Gastroesophageal sphincter (tissue), 4 donors: ENCODE measurements at regions not wholly inside any gene's neighbourhood (a gene's known extent, or its start where the extent isn't known, plus 50 kb on each side); places are given as distances from the start of the nearest gene placed in this dataset.

Experiments
- ATAC-seq: fragments of 150-250 bp; one replicate; pipeline ENCODE4 v1.9.1; 2016; ENCODE audit warnings: mild to moderate bottlenecking, moderate library complexity
- H3K27ac ChIP-seq, 4 donors: fragments of 200-600 bp; sonication (generic) in 3 of 4; 1 replicate in 3 of 4; 2 replicates in 1 of 4; pipeline ENCODE4 v1.5.1; 2016 to 2019
- H3K27me3 ChIP-seq: fragments of 200-600 bp; sonication (generic); one replicate; pipeline ENCODE4 v1.5.1; 2019
- H3K36me3 ChIP-seq, 2 donors: fragments of 200-600 bp; sonication (generic); one replicate each; pipeline ENCODE4 v1.5.1; 2019; ENCODE audit warnings: control low read depth in 1 of 2
- H3K4me1 ChIP-seq, 3 donors: fragments of 200-600 bp; sonication (generic); 1 replicate in 2 of 3; 2 replicates in 1 of 3; pipeline ENCODE4 v1.5.1; 2016 to 2019; ENCODE audit warnings: control low read depth in 2 of 3
- H3K4me3 ChIP-seq, 2 donors: fragments of 200-600 bp; sonication (generic); one replicate each; pipeline ENCODE4 v1.5.1; 2019; ENCODE audit warnings: mild to moderate bottlenecking in 1 of 2, moderate library complexity in 1 of 2
- H3K9me3 ChIP-seq, 3 donors: fragments of 200-600 bp; sonication (generic); one replicate each; pipeline ENCODE4 v1.5.1; 2017 to 2019; ENCODE audit warnings: control low read depth in 2 of 3
- EP300 ChIP-seq: sonication (generic); formaldehyde crosslinking; IDR thresholded peaks from one replicate; pipeline ENCODE4 v1.6.1; 2017; ENCODE audit warnings: antibody characterized with exemption, mild to moderate bottlenecking
- POLR2A ChIP-seq, 2 donors: fragments of 450-650 bp; IDR thresholded peaks; one replicate each; pipeline ENCODE4 v1.6.1; 2017; ENCODE audit warnings: antibody characterized with exemption in 2 of 2, mild to moderate bottlenecking in 2 of 2, moderate library complexity in 1 of 2
- POLR2AphosphoS5 ChIP-seq: sonication (generic); formaldehyde crosslinking; IDR thresholded peaks from one replicate; pipeline ENCODE4 v1.6.1; 2017; ENCODE audit warnings: antibody characterized with exemption
- WGBS, 2 donors: methylation state at CpG; one replicate each; pipeline ENCODE4 v1.1.5; 2018; ENCODE audit warnings: low coverage in 1 of 2; 5-methylcytosine and 5-hydroxymethylcytosine counted together
- TF ChIP-seq, protein P1 (sequence below), 4 experiments: fragments of 200-600 bp in 2 of 4; fragments of 450-650 bp in 2 of 4; sonication (generic) in 1 of 4; IDR thresholded peaks; one replicate each; pipeline ENCODE4 v1.5.1; 2017 to 2019; ENCODE audit warnings: antibody characterized with exemption in 4 of 4, mild to moderate bottlenecking in 2 of 4, moderate library complexity in 2 of 4

DNA sequence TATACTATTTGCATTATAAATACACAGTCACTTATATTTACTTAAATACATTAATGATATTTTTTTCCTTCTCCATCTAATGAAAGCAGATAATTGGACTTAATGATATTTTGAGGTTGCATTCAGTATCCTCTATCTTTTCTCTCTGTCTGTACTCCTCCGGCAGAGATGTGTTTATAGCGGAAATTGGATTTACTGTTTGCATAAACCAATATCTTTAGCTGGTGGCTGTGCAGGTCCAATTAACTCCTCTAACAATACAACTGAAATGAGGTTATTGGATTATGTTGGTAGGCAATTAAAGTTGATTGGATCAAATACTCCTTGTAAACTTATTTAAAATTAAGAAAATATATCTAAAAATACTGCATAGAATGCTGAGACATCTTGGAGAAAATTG lies 1044.2 kb upstream of the SORCS1 start:
- WGBS, 2 donors, result 85 to 97% methylated on average over 2 of the region's 2 CpGs
- no peak for ATAC-seq
- H3K27me3 ChIP-seq, result no peaks in the 10 kb centered on the region
- TF ChIP-seq POLR2AphosphoS5 (no peak), EP300 (no peak), POLR2A (IDR thresholded peaks at IDR 0.05) (no peak)
- TF ChIP-seq, protein P1, sequence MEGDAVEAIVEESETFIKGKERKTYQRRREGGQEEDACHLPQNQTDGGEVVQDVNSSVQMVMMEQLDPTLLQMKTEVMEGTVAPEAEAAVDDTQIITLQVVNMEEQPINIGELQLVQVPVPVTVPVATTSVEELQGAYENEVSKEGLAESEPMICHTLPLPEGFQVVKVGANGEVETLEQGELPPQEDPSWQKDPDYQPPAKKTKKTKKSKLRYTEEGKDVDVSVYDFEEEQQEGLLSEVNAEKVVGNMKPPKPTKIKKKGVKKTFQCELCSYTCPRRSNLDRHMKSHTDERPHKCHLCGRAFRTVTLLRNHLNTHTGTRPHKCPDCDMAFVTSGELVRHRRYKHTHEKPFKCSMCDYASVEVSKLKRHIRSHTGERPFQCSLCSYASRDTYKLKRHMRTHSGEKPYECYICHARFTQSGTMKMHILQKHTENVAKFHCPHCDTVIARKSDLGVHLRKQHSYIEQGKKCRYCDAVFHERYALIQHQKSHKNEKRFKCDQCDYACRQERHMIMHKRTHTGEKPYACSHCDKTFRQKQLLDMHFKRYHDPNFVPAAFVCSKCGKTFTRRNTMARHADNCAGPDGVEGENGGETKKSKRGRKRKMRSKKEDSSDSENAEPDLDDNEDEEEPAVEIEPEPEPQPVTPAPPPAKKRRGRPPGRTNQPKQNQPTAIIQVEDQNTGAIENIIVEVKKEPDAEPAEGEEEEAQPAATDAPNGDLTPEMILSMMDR (IDR thresholded peaks at IDR 0.05), result no peak
- no peak overlapping the region for H3K27ac ChIP-seq
- no peaks in the 10 kb centered on the region for H3K36me3 ChIP-seq
- H3K4me1 ChIP-seq, result no peaks in the 10 kb centered on the region
- peaks cover 0 to 9% (median 0%) of the 10 kb centered on the region in 3 donors for H3K9me3 ChIP-seq
- H3K4me3 ChIP-seq, result no peak overlapping the region

GRCh38 chr10:108208038-108208437 lies 1043.5 kb upstream of the SORCS1 start:
- Histone ChIP-seq H3K4me1 (no peaks in the 10 kb centered on the region), H3K36me3 (no peaks in the 10 kb centered on the region), H3K4me3 (no peak overlapping the region), H3K27ac (no peak overlapping the region), H3K27me3 (no peaks in the 10 kb centered on the region), H3K9me3 (peaks cover 0 to 9% (median 0%) of the 10 kb centered on the region in 3 donors)
- no peak for ATAC-seq
- TF ChIP-seq POLR2A (IDR thresholded peaks at IDR 0.05), result no peak
- no peak for TF ChIP-seq POLR2AphosphoS5
- TF ChIP-seq, protein P1 (IDR thresholded peaks at IDR 0.05), result no peak
- TF ChIP-seq EP300, result no peak
- WGBS, 2 donors, result 48 to 100% methylated on average over 2 to 3 of the region's 3 CpGs

- WGBS, 2 donors, result 48 to 53% methylated on average over 6 to 8 of the region's 8 CpGs
Observed at GRCh38 chr10:108204528-108205305, 1040.2 kb upstream of the SORCS1 start.

DNA sequence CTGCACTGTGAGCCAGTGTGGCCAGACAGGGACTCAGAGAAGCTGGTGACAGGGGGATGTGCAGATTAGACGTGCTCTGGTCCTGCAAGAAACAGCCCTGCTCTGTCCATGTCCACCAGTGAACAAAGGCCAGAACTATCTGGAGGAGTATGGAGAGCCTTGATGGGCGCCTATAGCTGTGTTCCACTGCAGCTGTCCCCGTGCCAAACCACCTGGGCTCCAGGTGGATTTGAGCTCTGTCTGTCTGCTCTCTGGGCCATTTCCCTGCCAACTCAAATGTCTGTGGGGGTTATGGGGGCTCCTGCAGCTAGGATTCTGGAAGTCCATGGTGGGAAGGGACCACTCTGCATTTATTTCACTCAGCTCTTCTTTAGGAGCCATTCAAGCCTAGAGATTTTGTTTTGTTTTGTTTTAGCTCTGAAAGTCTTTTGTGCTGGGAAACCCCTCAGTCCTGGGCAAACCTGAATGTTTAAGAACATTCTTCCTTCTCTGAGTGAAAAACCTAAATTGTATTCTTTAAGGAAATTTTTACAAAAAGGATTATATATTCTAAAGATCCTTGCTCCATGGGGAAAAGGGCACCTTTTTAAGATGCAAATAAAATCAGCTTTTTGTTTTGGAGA lies 1039.5 kb upstream of the SORCS1 start:
- no peak for ATAC-seq

More at GRCh38 chr10:108204528-108205305, 1040.2 kb upstream of the SORCS1 start:
- no peaks in the 10 kb centered on the region for H3K9me3 ChIP-seq
- no peak for ATAC-seq
- no peak overlapping the region for H3K27ac ChIP-seq
- H3K36me3 ChIP-seq, result no peaks in the 10 kb centered on the region
- TF ChIP-seq EP300, result no peak
- TF ChIP-seq, protein P1 (IDR thresholded peaks at IDR 0.05), result peak in 3 of 4 experiments; percentile 9 to 30 (median 25)
- no peak overlapping the region for H3K4me3 ChIP-seq
- no peaks in the 10 kb centered on the region for H3K4me1 ChIP-seq
- H3K27me3 ChIP-seq, result no peaks in the 10 kb centered on the region

DNA sequence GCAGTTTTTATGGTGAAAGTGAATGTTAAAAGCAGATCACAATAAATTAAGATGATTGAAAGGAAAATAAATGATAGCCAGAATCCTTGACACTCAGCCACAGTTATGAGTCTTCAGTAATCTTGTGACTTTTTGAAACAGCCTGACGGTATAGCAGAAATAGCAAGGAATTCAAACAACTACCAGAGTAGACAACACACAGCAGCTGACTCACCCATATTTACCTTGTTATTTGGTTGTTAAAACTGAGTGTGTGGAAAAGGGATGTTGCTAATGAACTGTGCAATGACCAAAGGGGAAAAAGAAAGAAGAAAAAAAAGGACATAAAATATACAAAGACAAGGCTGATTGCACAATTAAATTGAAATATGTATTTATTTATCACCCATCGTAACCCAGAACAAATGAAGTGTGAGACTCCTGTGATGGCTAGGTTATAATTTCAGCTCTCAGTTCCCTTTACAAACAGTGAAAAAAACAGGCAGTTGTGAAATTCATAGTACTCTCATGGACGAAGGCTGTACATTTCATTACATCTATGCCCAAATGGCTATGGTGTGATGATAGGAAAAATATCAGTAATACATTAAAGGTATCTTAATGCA lies 1023.0 kb upstream of the SORCS1 start:
- no peaks in the 10 kb centered on the region for H3K36me3 ChIP-seq
- H3K27me3 ChIP-seq, result no peaks in the 10 kb centered on the region
- TF ChIP-seq POLR2A (IDR thresholded peaks at IDR 0.05), result no peak
- no peak for TF ChIP-seq POLR2AphosphoS5
- no peak for TF ChIP-seq EP300
- TF ChIP-seq, protein P1 (IDR thresholded peaks at IDR 0.05), result no peak
- H3K4me1 ChIP-seq, result no peaks in the 10 kb centered on the region
- H3K4me3 ChIP-seq, result no peak overlapping the region
- peaks cover 0 to 9% (median 0%) of the 10 kb centered on the region in 3 donors for H3K9me3 ChIP-seq
- no peak overlapping the region for H3K27ac ChIP-seq
- no peak for ATAC-seq
- WGBS, 2 donors, result 47 to 49% methylated on average over 3 of the region's 3 CpGs

More for the DNA sequence above, 1039.5 kb upstream of the SORCS1 start:
- H3K27ac ChIP-seq, result no peak overlapping the region
- H3K4me1 ChIP-seq, result no peaks in the 10 kb centered on the region
- H3K9me3 ChIP-seq, result no peaks in the 10 kb centered on the region
- WGBS, 2 donors, result 87 to 100% methylated on average over 1 to 3 of the region's 3 CpGs
- no peaks in the 10 kb centered on the region for H3K27me3 ChIP-seq
- H3K4me3 ChIP-seq, result no peak overlapping the region
- no peaks in the 10 kb centered on the region for H3K36me3 ChIP-seq
- TF ChIP-seq EP300, result no peak
